ENCODE measurements at regions not wholly inside any gene's neighbourhood (a gene's known extent, or its start where the extent isn't known, plus 50 kb on each side); places are given as distances from the start of the nearest gene placed in this dataset.

DNA sequence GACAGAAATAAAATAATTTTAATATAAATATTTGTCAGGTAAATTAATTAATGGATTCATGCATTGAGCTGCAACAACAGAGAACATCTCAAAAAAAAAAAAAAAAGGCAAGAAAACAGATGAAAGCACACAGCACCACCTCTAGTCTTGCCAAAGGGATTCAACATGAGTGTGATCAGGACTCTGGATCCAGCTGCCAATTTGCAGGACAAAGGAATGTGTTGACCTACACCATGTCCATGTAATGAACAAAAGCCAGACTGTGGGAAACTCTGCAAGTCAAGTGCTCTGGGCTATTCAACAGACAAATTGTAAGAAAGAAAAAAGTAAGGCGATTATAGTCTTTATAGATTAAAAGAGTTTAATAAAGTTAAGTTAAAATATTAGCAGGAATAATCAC is 769.3 kb downstream of the TLR4 start:
- H3K79me2 ChIP-seq (ENCODE audit: low read depth) = no peaks in the 10 kb centered on the region
- no peak overlapping the region for H2AFZ ChIP-seq
- no peak for DNase-seq
- H3K4me1 ChIP-seq (replicated peaks; ENCODE audit: insufficient read depth) = no peaks in the 10 kb centered on the region
- H3K4me2 ChIP-seq = no peak overlapping the region
- intact Hi-C loops (cut with micrococcal nuclease; ENCODE audit: unreplicated experiment) = no loop called here
- H3K27ac ChIP-seq = no peak overlapping the region
- no peaks in the 10 kb centered on the region for H3F3A ChIP-seq (ENCODE audit: insufficient read depth, low read depth)
- H3K27me3 ChIP-seq (ENCODE audit: insufficient read depth, low read depth) = peaks cover 2% of the 10 kb centered on the region; the same call in 1 of the 2 replicates
- no peak overlapping the region for H3K4me3 ChIP-seq
- no peaks in the 10 kb centered on the region for H4K20me1 ChIP-seq (ENCODE audit: insufficient read depth)
- no peaks in the 10 kb centered on the region for H3K36me3 ChIP-seq (ENCODE audit: low read depth)
- POLR2A ChIA-PET (ENCODE audit: unreplicated experiment) = no interaction called here
- H3K9me3 ChIP-seq (ENCODE audit: insufficient read depth, low read depth) = no peaks in the 10 kb centered on the region
- no TSS peak for BruUV-seq (replicated peaks)
- TF ChIP-seq, protein P1, sequence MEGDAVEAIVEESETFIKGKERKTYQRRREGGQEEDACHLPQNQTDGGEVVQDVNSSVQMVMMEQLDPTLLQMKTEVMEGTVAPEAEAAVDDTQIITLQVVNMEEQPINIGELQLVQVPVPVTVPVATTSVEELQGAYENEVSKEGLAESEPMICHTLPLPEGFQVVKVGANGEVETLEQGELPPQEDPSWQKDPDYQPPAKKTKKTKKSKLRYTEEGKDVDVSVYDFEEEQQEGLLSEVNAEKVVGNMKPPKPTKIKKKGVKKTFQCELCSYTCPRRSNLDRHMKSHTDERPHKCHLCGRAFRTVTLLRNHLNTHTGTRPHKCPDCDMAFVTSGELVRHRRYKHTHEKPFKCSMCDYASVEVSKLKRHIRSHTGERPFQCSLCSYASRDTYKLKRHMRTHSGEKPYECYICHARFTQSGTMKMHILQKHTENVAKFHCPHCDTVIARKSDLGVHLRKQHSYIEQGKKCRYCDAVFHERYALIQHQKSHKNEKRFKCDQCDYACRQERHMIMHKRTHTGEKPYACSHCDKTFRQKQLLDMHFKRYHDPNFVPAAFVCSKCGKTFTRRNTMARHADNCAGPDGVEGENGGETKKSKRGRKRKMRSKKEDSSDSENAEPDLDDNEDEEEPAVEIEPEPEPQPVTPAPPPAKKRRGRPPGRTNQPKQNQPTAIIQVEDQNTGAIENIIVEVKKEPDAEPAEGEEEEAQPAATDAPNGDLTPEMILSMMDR (conservative IDR thresholded peaks at IDR 0.05) = no peak
- TF ChIP-seq EZH2 (IDR thresholded peaks at IDR 0.05; ENCODE audit: low read depth) = no peak
- CTCF ChIA-PET = interaction anchor here (0.7 kb wide), 1 partner anchor 53 kb away, joined by 3 read pairs; no protein-coding TSS in a partner anchor
- no peaks in the 10 kb centered on the region for H3K9me2 ChIP-seq (ENCODE audit: insufficient read depth)

DNA sequence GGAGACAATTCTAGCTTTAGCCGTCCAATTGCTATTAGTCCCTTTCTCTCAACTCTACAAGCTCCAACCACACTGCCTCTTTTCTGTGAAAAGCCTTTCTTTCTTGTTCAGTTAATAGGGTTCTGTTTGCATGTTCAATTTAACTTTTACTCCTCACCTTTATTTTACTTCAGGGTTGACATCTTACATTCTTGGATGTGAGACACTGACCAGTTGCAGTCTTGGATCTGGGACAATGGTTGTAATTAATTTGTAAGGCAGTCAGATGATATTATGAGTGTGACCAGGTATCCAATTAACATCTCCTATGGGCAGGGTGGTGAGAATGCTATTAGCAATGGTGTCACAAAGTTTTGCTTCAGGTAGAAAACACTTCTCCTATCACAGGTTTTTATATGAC is 774.5 kb downstream of the TLR4 start:
- H3K4me2 ChIP-seq = no peak overlapping the region

DNA sequence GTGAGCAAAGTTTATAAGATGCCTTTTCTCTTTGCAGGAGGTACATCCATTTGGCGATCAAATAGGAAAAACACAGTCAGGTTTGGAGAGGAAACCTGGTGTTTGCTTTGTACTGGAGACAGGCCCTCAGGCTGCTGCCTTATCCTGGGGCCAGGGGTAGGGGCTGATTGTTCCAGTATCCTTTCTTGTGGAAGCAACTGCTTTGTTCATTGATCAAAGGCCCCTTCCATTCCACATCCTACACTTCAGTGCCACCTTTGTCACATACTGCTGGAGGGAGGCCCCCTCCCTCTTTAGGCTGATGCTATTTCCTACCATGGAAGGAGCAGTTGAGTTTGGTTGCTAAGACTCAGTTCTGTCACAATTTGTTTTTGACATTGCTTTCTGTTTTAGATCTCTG is 778.1 kb downstream of the TLR4 start:
- no peak overlapping the region for H2AFZ ChIP-seq
- TF ChIP-seq EZH2 (IDR thresholded peaks at IDR 0.05; ENCODE audit: low read depth) = no peak
- ChIA-PET CTCF (no interaction called here), POLR2A (ENCODE audit: unreplicated experiment) (no interaction called here)
- no peak overlapping the region for H3K4me2 ChIP-seq
- no peak overlapping the region for H3K27ac ChIP-seq
- H3K27me3 ChIP-seq (ENCODE audit: insufficient read depth, low read depth) = peaks cover 9% of the 10 kb centered on the region; the same call in 1 of the 2 replicates
- H3K36me3 ChIP-seq (ENCODE audit: low read depth) = no peaks in the 10 kb centered on the region
- H3K4me3 ChIP-seq = no peak overlapping the region
- no TSS peak for BruUV-seq (replicated peaks)
- H3F3A ChIP-seq (ENCODE audit: insufficient read depth, low read depth) = no peaks in the 10 kb centered on the region
- H3K9me3 ChIP-seq (ENCODE audit: insufficient read depth, low read depth) = no peaks in the 10 kb centered on the region
- no peaks in the 10 kb centered on the region for H4K20me1 ChIP-seq (ENCODE audit: insufficient read depth)
- no peaks in the 10 kb centered on the region for H3K9me2 ChIP-seq (ENCODE audit: insufficient read depth)
- no peaks in the 10 kb centered on the region for H3K4me1 ChIP-seq (replicated peaks; ENCODE audit: insufficient read depth)
- DNase-seq = no peak
- intact Hi-C loops (cut with micrococcal nuclease; ENCODE audit: unreplicated experiment) = no loop called here
- no peaks in the 10 kb centered on the region for H3K79me2 ChIP-seq (ENCODE audit: low read depth)

More for the DNA sequence above, 774.5 kb downstream of the TLR4 start:
- no peak for TF ChIP-seq EZH2 (IDR thresholded peaks at IDR 0.05; ENCODE audit: low read depth)
- TF ChIP-seq, protein P1 (conservative IDR thresholded peaks at IDR 0.05) = no peak
- no peaks in the 10 kb centered on the region for H3K4me1 ChIP-seq (replicated peaks; ENCODE audit: insufficient read depth)
- ChIA-PET CTCF (no interaction called here), POLR2A (ENCODE audit: unreplicated experiment) (no interaction called here)
- H3K79me2 ChIP-seq (ENCODE audit: low read depth) = no peaks in the 10 kb centered on the region
- H3F3A ChIP-seq (ENCODE audit: insufficient read depth, low read depth) = no peaks in the 10 kb centered on the region
- BruUV-seq (replicated peaks) = no TSS peak
- intact Hi-C loops (cut with micrococcal nuclease; ENCODE audit: unreplicated experiment) = no loop called here
- no peak for DNase-seq
- H3K27me3 ChIP-seq (ENCODE audit: insufficient read depth, low read depth) = peaks cover 9% of the 10 kb centered on the region; the same call in 1 of the 2 replicates
- H3K27ac ChIP-seq = no peak overlapping the region
- no peaks in the 10 kb centered on the region for H3K9me3 ChIP-seq (ENCODE audit: insufficient read depth, low read depth)
- H3K36me3 ChIP-seq (ENCODE audit: low read depth) = no peaks in the 10 kb centered on the region
- no peak overlapping the region for H2AFZ ChIP-seq
- H4K20me1 ChIP-seq (ENCODE audit: insufficient read depth) = no peaks in the 10 kb centered on the region
- no peaks in the 10 kb centered on the region for H3K9me2 ChIP-seq (ENCODE audit: insufficient read depth)
- no peak overlapping the region for H3K4me3 ChIP-seq

DNA sequence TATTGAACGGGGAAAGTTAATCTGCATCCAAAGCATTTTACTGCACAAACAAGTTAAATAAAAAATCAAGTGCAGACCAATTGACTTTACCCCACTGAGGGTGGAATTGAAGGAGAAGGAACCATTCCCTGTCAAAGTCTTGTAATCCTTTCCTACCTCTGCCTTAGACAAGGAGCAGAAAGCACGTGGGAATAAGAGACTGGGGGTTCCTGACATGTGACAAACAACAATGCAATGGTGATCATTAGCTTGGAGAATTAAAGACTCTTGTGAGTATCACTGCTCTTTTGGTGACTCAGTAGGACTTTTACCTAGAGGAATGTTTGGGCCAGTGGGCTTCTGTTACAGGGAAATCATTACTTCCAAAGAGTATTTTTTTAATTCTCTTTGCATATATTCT is 779.5 kb downstream of the TLR4 start:
- no TSS peak for BruUV-seq (replicated peaks)
- CTCF ChIA-PET = no interaction called here
- Histone ChIP-seq H3F3A (ENCODE audit: insufficient read depth, low read depth) (no peaks in the 10 kb centered on the region), H2AFZ (no peak overlapping the region), H3K36me3 (ENCODE audit: low read depth) (no peaks in the 10 kb centered on the region), H3K9me3 (ENCODE audit: insufficient read depth, low read depth) (no peaks in the 10 kb centered on the region), H3K4me2 (no peak overlapping the region), H3K4me3 (no peak overlapping the region), H3K27me3 (ENCODE audit: insufficient read depth, low read depth) (peaks cover 10% of the 10 kb centered on the region; the same call in 1 of the 2 replicates), H3K79me2 (ENCODE audit: low read depth) (no peaks in the 10 kb centered on the region), H3K9me2 (ENCODE audit: insufficient read depth) (no peaks in the 10 kb centered on the region), H3K27ac (no peak overlapping the region), H4K20me1 (ENCODE audit: insufficient read depth) (no peaks in the 10 kb centered on the region), H3K4me1 (replicated peaks; ENCODE audit: insufficient read depth) (no peaks in the 10 kb centered on the region)
- POLR2A ChIA-PET (ENCODE audit: unreplicated experiment) = no interaction called here
- intact Hi-C loops (cut with micrococcal nuclease; ENCODE audit: unreplicated experiment) = no loop called here
- no peak for TF ChIP-seq EZH2 (IDR thresholded peaks at IDR 0.05; ENCODE audit: low read depth)
- TF ChIP-seq, protein P1 (conservative IDR thresholded peaks at IDR 0.05) = no peak
- DNase-seq = no peak
